Erythroblast (primary cell): ENCODE measurements at regions not wholly inside any gene's neighbourhood (a gene's known extent, or its start where the extent isn't known, plus 50 kb on each side); places are given as distances from the start of the nearest gene placed in this dataset.

Source experiments
- GATA1 ChIP-seq: IDR thresholded peaks from 2 replicates; pipeline ENCODE4 v1.6.1; 2011; ENCODE audit warnings: low read depth, mild to moderate bottlenecking, control low read depth, low read length, moderate library complexity
- POLR2A ChIP-seq: IDR thresholded peaks from 2 replicates; pipeline ENCODE4 v1.6.1; 2011; ENCODE audit warnings: mild to moderate bottlenecking, low read length

GRCh38 chr6:105901583-105901982 is 184.6 kb upstream of the PRDM1 start:
- TF ChIP-seq POLR2A: no peak
- no peak for TF ChIP-seq GATA1
